Prostate gland (tissue), 2 donors: ENCODE measurements at regions not wholly inside any gene's neighbourhood (a gene's known extent, or its start where the extent isn't known, plus 50 kb on each side); places are given as distances from the start of the nearest gene placed in this dataset.

Source experiments
- POLR2A ChIP-seq: fragments of 450-650 bp; IDR thresholded peaks from one replicate; pipeline ENCODE4 v1.6.1; 2016; ENCODE audit warnings: antibody characterized with exemption, mild to moderate bottlenecking
- POLR2AphosphoS5 ChIP-seq: sonication (generic); formaldehyde crosslinking; IDR thresholded peaks from one replicate; pipeline ENCODE4 v1.6.1; 2017; ENCODE audit warnings: antibody characterized with exemption
- TF ChIP-seq, protein P1 (sequence below), 4 experiments: fragments of 200-600 bp in 2 of 4; fragments of 450-650 bp in 2 of 4; sonication (generic) in 2 of 4; IDR thresholded peaks; 1 replicate in 3 of 4; 2 replicates in 1 of 4; pipeline ENCODE4 v1.5.1; 2016 to 2019; ENCODE audit warnings: antibody characterized with exemption in 4 of 4, mild to moderate bottlenecking in 2 of 4, moderate library complexity in 2 of 4

DNA sequence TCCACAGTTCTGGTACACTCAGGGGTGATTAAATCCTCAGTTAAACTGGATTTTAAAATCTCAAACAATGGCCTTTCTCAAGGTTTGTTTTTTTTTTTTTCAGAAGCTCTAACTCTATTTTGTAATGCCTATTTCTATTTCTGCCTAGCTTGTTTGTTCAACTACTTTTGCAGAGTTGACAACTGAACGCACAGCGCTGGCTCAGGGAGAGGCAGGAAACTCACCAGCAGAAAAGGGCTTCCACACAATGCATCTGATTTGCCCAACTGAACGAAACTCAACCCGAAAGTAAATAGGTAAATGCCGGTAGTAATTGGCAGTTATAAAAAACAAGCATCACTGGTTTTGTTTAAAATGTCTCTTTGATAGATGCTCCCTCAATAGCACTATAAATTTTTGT is 52.7 kb upstream of the CNEP1R1 start:
- no peak for TF ChIP-seq POLR2A
- TF ChIP-seq, protein P1, sequence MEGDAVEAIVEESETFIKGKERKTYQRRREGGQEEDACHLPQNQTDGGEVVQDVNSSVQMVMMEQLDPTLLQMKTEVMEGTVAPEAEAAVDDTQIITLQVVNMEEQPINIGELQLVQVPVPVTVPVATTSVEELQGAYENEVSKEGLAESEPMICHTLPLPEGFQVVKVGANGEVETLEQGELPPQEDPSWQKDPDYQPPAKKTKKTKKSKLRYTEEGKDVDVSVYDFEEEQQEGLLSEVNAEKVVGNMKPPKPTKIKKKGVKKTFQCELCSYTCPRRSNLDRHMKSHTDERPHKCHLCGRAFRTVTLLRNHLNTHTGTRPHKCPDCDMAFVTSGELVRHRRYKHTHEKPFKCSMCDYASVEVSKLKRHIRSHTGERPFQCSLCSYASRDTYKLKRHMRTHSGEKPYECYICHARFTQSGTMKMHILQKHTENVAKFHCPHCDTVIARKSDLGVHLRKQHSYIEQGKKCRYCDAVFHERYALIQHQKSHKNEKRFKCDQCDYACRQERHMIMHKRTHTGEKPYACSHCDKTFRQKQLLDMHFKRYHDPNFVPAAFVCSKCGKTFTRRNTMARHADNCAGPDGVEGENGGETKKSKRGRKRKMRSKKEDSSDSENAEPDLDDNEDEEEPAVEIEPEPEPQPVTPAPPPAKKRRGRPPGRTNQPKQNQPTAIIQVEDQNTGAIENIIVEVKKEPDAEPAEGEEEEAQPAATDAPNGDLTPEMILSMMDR (IDR thresholded peaks at IDR 0.05), result no peak
- no peak for TF ChIP-seq POLR2AphosphoS5
